ENCODE measurements at regions not wholly inside any gene's neighbourhood (a gene's known extent, or its start where the extent isn't known, plus 50 kb on each side); places are given as distances from the start of the nearest gene placed in this dataset.

DNA sequence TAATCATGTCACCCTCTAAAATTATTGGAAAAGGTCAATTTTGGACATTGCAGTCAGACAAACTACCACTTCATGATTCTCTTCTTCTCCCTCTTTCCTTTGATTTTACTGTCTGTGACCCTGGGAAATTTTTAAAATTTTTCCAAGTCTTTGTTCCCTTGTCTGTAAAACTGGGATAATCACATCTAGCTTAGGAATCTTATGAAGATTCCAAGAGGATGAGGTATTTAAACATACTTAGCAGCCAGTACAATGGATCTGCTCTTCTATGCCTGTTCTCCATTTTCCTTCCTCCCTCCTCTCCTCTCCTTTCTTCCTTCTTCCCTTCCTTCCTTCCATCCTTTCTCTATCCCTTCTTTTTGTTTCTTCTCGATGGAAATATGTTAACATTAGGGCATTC is 651.6 kb upstream of the MARCKS start:
- no peaks in the 10 kb centered on the region for H3K27me3 ChIP-seq
- no peaks in the 10 kb centered on the region for H3K4me1 ChIP-seq
- TF ChIP-seq POLR2A (IDR thresholded peaks at IDR 0.05): no peak
- TF ChIP-seq, protein P1, sequence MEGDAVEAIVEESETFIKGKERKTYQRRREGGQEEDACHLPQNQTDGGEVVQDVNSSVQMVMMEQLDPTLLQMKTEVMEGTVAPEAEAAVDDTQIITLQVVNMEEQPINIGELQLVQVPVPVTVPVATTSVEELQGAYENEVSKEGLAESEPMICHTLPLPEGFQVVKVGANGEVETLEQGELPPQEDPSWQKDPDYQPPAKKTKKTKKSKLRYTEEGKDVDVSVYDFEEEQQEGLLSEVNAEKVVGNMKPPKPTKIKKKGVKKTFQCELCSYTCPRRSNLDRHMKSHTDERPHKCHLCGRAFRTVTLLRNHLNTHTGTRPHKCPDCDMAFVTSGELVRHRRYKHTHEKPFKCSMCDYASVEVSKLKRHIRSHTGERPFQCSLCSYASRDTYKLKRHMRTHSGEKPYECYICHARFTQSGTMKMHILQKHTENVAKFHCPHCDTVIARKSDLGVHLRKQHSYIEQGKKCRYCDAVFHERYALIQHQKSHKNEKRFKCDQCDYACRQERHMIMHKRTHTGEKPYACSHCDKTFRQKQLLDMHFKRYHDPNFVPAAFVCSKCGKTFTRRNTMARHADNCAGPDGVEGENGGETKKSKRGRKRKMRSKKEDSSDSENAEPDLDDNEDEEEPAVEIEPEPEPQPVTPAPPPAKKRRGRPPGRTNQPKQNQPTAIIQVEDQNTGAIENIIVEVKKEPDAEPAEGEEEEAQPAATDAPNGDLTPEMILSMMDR (IDR thresholded peaks at IDR 0.05): no peak
- no peaks in the 10 kb centered on the region for H3K9me3 ChIP-seq
- H3K4me3 ChIP-seq: no peak overlapping the region
- DNase-seq: no peak
- no peaks in the 10 kb centered on the region for H3K36me3 ChIP-seq
- H3K27ac ChIP-seq: no peak overlapping the region

DNA sequence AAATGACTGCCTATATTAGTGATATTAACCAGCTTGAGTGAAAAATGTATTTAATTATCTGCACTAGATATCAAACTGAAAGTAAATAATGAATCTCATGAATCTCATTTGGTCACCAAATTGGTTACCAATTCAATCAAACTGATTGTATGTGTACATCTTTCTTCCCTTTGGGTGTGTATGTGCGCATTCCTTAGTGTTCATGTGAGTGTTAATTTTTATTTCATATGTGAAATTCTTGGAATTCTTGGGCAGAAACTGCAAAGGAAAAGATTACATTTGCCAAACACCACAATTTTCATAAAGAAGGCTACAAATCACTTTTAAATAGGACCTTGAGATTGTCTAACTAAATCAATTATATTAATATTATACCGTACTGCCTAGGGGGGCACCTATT is 648.4 kb upstream of the MARCKS start:
- H3K4me1 ChIP-seq: no peaks in the 10 kb centered on the region
- H3K27me3 ChIP-seq: no peaks in the 10 kb centered on the region
- H3K9me3 ChIP-seq: no peaks in the 10 kb centered on the region
- TF ChIP-seq, protein P1 (IDR thresholded peaks at IDR 0.05): no peak
- no peak for TF ChIP-seq POLR2A (IDR thresholded peaks at IDR 0.05)
- no peak for DNase-seq
- H3K36me3 ChIP-seq: no peaks in the 10 kb centered on the region
- H3K4me3 ChIP-seq: no peak overlapping the region
- H3K27ac ChIP-seq: no peak overlapping the region

DNA sequence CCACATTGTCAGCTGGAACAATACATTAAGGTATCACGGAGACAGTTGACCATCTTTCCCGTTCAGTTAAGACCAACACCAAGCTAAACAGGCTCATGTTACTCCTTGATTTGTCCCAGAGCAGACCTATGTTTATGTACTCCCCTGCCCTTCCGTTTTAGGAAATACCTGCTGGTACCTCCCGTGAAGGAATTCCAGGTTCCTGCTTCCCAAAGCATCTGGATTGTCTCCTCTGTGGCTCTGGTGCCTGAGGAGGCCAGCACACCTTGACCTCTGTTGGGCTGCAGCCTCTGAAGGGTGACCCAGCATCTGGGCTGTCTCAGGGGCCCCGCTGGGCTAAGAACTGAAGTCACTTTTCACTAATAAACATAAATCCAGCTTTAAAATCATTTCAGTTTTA is 647.8 kb upstream of the MARCKS start:
- H3K4me1 ChIP-seq: no peaks in the 10 kb centered on the region
- no peak for DNase-seq
- no peaks in the 10 kb centered on the region for H3K27me3 ChIP-seq
- H3K36me3 ChIP-seq: no peaks in the 10 kb centered on the region
- H3K27ac ChIP-seq: no peak overlapping the region
- H3K9me3 ChIP-seq: no peaks in the 10 kb centered on the region
- H3K4me3 ChIP-seq: no peak overlapping the region
- TF ChIP-seq, protein P1 (IDR thresholded peaks at IDR 0.05): no peak
- TF ChIP-seq POLR2A (IDR thresholded peaks at IDR 0.05): no peak

DNA sequence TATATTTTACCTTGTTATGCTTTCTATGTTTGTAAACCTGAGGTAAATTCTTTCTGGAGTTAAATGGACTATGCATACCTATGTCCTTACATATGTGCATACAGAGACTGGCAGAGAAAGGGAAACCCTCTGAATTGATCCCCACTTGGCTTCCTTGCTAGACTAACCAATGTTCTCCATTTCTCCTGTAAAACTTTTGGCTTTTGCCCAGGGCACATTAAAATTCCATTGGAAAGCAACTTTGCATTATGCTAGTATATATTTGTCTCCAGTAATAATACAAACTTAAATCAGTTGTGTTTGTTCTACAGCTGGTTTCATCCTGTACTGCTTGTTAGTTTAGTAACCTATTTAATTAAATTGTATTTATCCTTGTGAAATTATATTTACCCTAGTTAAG is 646.0 kb upstream of the MARCKS start:
- H3K27me3 ChIP-seq: no peaks in the 10 kb centered on the region
- no peak for DNase-seq
- H3K36me3 ChIP-seq: no peaks in the 10 kb centered on the region
- H3K9me3 ChIP-seq: no peaks in the 10 kb centered on the region
- no peak overlapping the region for H3K4me3 ChIP-seq
- no peaks in the 10 kb centered on the region for H3K4me1 ChIP-seq
- no peak for TF ChIP-seq POLR2A (IDR thresholded peaks at IDR 0.05)
- TF ChIP-seq, protein P1 (IDR thresholded peaks at IDR 0.05): no peak
- no peak overlapping the region for H3K27ac ChIP-seq

DNA sequence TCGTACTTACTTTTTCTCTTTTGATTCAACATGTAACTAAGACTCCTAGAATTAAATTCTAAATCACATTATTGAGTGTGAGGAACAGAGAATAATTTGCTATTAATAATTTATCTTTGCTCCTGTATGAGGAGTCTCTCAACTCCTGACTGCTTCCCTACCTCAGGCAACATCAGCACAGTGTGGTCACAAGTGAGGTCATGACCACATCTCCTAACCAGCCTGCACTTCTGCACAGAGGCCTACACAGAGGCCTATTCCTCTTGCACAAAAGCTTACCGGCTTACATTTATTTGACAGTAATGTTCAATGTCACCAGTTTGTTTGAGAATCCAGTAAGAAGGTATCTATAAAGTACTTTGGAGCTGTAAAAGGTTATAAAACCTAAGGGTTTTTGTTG is 637.4 kb upstream of the MARCKS start:
- H3K4me3 ChIP-seq: no peak overlapping the region
- no peaks in the 10 kb centered on the region for H3K27me3 ChIP-seq
- H3K27ac ChIP-seq: no peak overlapping the region
- H3K4me1 ChIP-seq: no peaks in the 10 kb centered on the region
- TF ChIP-seq POLR2A (IDR thresholded peaks at IDR 0.05): no peak
- TF ChIP-seq, protein P1 (IDR thresholded peaks at IDR 0.05): no peak
- no peaks in the 10 kb centered on the region for H3K36me3 ChIP-seq
- DNase-seq: no peak
- no peaks in the 10 kb centered on the region for H3K9me3 ChIP-seq

DNA sequence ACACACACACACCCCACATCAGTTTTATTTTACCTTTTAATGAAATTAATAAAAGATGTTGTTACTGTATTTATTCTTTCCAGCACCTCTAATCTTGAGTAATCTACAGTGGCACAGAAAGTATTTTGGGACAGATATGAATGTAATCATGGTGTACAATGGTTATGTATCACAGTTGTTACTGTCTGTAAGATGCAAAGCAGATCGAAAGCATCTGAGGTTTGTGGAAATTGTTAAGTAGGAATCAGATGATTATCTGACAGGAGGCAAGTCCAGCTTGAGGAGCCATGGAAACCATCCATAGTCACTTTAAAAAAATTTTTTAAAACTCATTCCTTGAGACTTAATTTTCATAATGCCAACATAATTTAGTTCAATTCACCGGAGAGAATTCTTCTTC is 636.3 kb upstream of the MARCKS start:
- H3K9me3 ChIP-seq: no peaks in the 10 kb centered on the region
- no peaks in the 10 kb centered on the region for H3K36me3 ChIP-seq
- no peak for DNase-seq
- no peaks in the 10 kb centered on the region for H3K27me3 ChIP-seq
- H3K27ac ChIP-seq: no peak overlapping the region
- TF ChIP-seq, protein P1 (IDR thresholded peaks at IDR 0.05): no peak
- H3K4me1 ChIP-seq: no peaks in the 10 kb centered on the region
- H3K4me3 ChIP-seq: no peak overlapping the region
